Suppressor macrophage treated with lipopolysaccharide for 1 hour (primary cell): ENCODE measurements at regions not wholly inside any gene's neighbourhood (a gene's known extent, or its start where the extent isn't known, plus 50 kb on each side); places are given as distances from the start of the nearest gene placed in this dataset.
A peak's percentile ranks its signal among the peaks of the same experiment; 100 is the strongest.
"Not testable (repeated sequence)": the region's sequence is repeated elsewhere in the genome, so short reads cannot be mapped to it uniquely, and the experiment has no call there.

Experiments used
- DNase-seq, 3 donors: peaks; one replicate each; pipeline ENCODE4 v3.0.0-alpha.2; 2020 to 2022

DNA sequence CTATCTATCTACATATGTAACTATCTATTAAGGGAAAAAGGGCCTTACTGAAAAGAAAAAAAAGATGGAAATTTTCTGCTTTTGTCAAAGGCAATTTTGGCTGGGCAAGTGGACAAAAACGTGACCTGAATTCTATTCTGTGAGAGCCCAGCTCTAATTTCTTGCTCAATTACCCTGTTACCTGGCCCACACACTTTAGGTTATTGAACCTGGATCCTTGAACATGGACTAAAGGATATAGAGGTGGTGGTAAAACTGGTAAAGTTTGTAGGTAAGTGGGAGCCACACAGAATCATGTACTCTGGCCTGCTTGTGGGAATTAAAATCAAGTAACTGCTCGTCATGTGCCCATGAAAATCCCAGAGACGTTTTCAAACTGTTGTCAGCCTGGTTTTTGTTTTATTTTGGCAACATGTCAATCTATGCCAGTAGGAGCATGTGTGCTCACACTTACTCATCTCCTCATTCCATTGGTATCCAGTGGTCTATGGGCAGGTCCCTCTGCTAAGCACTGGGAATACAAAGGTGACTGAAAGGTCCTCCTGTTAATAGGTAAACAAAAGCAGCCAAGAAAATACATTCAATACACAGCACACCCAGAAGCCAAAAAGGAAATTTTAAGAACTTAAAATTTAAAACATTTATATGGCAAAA lies 113.7 kb upstream of the WARS2 start:
- DNase-seq = no peak

DNA sequence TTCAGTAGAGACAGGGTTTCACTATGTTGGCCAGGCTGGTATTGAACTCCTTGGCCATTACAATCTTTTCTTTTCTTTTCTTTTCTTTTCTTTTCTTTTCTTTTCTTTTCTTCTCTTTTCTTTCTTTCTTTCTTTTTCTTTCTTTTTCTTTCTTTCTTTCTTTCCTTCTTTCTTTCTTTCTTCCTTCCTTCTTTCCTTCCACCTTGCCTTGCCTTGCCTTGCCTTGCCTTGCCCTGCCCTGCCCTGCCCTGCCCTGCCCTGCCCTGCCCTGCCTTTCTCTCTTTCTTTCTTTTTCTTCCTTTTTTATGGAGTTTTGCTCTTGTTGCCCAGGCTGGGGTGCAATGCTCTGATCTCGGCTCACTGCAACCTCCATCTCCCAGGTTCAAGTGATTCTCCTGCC lies 112.5 kb upstream of the HAO2 start:
- DNase-seq = not testable (repeated sequence)

- no peak for DNase-seq
Measured at GRCh38 chr1:119260506-119260905, 108.1 kb upstream of the HAO2 start.

- DNase-seq = peak; percentile 39 to 50 (median 44)
Measured at GRCh38 chr1:119266386-119266785, 102.2 kb upstream of the HAO2 start.

- DNase-seq = no peak
Measured at GRCh38 chr1:119266858-119267257, 101.7 kb upstream of the HAO2 start.

GRCh38 chr1:119267288-119267687 lies 101.3 kb upstream of the HAO2 start:
- not testable (repeated sequence) for DNase-seq

GRCh38 chr1:119268879-119269278 lies 99.7 kb upstream of the HAO2 start:
- no peak for DNase-seq

DNA sequence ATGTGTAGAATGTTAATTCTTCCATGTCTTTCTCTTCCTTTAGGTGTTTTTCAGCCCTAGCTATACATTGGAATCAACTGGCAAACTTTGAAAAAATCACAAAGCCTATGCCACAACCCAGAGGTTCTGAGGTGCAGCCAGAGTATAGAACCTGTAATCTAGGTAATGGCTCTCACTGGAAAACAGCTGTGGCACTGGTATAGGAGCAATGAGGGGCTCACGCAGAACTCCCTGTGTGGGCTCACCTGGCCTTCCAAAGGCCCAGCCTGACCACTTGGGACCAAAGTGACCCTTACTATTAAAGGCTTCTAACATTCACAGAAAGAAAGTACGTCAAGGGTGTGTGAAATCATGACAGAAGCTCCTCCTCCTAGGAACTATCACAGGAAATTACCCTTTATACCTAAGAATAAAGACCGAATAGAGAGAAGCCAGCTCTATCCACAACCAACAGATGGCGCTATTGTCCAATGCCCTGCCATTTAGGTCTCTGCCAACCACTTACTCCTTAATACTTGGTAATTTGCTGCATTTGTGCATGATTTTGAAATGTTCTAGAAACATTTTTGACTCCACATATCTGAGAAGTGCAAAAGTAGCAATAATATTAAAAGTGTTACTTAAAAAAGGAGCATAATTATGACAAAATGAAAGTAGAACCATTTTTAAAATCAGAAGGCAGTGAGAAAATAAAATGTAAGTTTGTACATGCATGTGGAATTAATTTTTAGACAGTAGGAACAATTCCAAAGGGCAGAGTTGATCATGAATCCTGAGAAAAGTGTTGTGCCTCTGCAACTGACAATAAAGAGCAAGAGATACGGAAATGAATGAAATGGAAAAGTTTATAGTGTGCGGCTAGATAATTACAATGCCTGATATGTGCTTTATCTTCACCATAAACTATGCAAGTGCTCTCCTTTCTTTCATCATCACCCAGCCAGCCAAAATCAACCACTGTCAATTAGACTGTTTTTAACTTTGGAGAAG lies 93.1 kb upstream of the HAO2 start:
- peak; percentile 57 to 71 (median 70) for DNase-seq

DNA sequence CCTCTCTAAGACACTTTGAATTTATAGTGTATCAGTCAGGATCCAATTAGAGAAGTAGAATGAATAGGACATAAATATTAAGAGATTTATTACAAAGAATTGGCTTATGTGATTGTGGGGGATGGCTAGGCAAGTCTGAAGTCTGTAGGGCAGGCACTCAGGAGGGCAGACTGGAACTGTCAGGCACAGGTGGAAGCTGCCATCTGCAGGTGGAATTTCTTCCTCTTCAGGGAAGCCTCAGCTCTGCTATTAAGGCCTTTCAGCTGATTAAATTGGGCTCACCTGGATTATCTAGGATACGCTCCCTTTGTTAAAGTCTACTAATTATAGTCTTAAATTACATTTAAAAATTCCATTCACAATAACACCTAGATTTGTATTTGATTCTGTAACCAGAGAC lies 92.0 kb upstream of the HAO2 start:
- no peak for DNase-seq

DNA sequence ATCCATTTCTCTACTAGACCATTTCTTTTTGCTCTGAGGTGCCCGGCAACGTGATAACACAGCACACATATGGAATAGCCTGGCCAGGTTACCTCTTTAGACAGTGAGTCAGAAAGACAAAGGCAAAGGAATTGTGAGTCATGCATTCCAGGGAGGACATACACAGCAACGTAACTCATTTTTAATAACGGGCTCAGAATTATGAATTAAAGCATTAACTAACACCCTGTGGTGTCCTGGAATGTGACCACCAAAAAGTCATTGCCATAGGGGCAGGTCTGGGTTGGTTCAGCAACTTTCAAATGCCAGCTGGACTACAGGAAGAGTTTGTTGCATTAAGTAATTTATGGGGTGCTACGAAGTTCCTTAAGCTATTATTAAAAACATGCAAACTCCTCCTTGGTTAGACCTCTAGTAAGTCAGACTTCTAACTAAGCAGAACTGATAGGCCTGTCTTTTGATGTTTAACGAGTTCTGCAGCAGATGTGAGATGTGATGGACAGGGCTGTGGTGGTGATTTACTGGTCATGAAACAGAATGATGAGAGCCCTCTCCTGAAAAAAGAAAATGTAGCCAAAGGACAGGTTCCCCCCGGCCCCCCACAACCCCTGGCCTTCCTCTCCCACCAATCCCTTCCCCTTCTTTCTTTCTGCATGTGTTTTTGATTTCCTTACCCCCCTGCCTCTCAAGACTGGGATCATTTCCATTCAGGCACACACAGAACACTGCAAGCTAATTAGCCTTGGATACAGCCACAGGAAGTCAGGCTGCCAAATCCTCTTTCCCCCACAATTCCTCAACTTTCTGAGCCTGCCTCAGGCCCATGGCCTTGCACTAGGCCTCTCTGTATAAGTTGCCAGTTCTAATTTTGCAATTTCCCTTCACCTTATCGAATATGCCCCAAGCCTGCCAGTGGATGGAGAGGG lies 88.9 kb upstream of the HAO2 start:
- no peak for DNase-seq

GRCh38 chr1:119285482-119285881 lies 83.1 kb upstream of the HAO2 start:
- DNase-seq = peak in 1 of 3 donors; percentile 2

DNA sequence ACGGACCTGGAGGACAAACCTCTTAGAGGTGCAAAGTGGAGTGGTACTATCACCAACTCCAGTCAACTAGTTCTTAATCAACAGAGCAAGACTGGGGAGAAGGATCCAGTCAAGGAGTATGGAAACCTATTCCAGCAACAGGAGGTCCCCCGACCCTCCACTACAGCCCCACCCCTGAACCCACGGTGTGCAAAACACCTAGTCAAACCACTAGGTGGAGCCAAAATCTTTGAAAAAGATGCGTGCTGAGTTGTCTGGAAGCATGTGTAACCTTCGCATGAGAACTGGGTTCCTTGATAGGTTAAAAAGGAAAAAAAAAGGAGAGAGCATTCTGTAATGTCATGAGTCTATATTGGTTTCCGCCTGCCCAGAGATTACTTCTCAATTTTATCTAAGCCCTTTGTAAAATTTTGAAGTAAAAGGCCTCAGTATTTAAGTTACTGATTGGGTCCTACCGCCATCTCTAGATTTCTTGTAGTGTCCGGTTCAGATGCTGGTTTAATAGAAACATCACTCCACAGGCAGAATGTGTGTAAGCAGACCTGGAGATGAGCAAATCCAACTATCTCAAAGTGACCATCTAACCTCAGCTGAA lies 81.9 kb upstream of the HAO2 start:
- DNase-seq = peak; percentile 32 to 47 (median 43)

- DNase-seq = no peak
Measured at GRCh38 chr1:119288751-119289150, 79.8 kb upstream of the HAO2 start.

DNA sequence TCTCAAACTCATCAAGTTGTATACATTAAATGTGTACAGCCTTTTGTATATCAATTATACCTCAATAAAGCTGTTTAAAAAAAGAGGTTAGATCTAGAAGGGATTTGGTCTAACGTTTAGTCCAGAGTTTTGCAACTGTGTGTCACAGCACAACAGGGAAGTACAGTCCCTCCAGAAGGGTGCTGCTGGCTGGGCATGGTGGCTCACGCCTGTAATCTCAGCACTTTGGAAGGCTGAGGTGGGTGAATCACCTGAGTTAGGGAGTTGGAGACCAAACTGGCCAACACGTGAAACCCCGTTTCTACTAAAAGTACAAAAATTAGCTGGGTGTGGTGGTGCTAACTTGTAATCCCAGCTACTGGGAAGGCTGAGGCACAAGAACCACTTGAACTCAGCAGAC lies 78.3 kb upstream of the HAO2 start:
- peak in 1 of 3 donors; percentile 8 for DNase-seq

- DNase-seq = no peak
Measured at GRCh38 chr1:119291611-119292206, 76.9 kb upstream of the HAO2 start.

DNA sequence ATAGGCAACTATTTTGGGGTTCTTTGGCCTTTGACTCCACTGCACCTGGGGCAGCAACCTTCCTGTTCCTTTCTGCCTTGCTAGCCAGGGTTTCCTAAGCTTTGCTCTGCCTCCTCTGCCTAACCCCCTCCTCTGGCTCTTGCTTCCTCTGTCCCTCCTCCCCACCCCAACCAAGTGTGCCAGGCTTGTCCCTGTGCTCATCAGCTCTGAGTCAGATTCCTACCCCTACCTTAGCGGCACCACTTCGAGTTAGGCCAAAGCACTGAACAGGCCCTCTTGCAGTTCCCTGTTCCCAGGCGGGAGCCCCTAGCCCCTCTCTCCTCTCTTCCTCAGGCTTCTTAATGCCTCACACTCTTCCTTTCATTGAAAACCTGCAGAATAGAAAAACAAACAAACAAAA lies 74.8 kb upstream of the HAO2 start:
- DNase-seq = no peak

DNA sequence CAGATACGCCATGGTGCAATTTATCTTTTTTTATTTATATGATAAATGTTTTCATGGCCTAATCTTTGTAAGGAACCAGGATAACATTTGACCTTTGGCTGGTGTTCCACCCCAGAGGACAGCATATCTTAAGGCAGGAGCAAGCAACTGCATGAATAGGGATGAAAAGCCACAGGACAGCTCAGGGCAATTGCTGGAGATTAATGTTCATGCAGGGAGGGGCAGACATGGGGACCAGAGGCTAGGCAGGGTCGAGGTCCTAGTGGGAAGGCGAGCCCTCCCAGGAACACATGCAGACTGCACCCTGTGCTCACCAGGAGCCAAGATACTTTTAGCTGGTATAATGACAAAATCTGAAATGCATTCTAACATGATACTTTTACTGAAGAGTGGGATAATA lies 74.4 kb upstream of the HAO2 start:
- no peak for DNase-seq

DNA sequence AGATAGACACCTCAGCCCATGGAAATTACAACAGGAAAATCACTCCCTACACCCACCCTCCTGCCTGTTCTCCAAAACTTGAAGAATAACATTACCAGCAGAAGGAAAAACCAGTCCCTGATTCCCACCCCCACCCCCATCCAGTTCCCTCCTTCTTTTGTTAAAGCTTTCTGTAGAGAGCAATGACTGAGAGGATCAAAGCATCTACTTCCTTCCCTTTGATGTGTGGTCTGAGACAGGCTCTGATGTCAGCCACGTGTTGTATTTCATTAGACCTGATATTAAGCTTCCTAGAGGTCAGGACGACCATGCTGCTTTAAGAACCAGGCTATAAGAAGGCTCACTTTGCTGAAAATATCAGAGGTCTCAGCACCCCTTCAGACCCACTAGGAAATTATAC lies 73.9 kb upstream of the HAO2 start:
- no peak for DNase-seq

GRCh38 chr1:119298687-119299303 lies 69.8 kb upstream of the HAO2 start:
- DNase-seq = no peak

DNA sequence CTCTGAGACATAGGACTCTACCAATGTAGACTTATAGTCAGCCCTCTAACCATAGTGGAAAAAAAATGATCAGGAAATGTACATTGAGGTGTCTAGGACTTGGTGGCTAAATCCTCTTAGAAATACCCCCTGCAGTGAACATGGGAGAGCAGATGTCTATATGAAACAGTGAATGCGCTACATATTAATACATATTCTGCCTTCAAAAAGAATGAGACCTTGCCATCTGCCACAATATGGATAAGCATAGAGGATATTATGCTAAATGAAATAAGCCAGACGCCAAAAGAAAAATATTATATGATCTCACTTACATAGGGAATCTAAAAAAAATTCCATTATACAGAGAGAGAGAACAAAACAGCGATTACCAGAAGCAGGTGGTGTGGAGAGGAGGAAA lies 66.6 kb upstream of the HAO2 start:
- DNase-seq = no peak

GRCh38 chr1:119308130-119308700 lies 60.4 kb upstream of the HAO2 start:
- peak in 2 of 3 donors; percentile 8 to 17 for DNase-seq
